GM21737 (cell line): ENCODE measurements at regions not wholly inside any gene's neighbourhood (a gene's known extent, or its start where the extent isn't known, plus 50 kb on each side); places are given as distances from the start of the nearest gene placed in this dataset.

Experiments
- ATAC-seq: cut with Tn5 transposase; IDR thresholded peaks from one replicate; pipeline ENCODE4 v1.9.1; 2021; ENCODE audit warnings: mild to moderate bottlenecking, moderate library complexity; ENCODE audit not compliant: unreplicated experiment

DNA sequence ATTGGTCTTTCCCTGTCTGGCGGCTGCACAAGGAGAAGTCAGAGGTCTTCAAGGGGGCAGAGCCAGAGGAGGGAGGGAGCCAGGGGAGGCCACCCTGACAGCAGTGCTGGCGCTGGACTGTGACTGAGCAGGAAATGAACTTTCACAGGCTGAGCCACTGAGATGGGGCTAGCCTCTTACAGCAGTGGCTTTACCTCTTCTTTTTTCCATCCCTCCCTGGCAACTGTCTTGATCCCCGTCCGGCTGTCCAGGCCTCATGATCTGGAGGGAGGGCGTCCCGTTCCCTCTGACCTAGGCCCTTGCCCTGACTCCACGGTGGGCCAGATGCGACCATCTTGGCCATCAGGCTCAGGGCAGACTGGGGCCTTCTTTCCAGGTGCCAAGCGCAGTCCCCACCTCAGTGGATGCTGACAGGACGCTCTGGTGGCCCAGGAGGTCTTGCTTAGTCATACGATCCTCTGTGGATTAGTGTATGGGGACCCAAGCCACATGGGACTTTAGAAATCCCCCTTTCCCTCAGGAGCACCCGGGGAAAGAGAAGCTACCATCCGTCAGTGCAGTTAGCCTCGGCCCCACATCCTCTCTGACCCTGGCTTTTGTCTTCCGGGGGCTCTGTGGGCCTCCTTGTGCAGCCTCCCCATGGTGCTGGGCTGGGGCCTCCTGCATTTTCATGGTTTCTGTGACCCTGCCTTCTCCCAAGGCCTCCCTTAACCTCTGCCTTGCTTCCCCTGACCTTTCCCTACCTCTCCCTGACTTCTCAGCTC lies 57.4 kb upstream of the CCDC167 start:
- peak; percentile 38 for ATAC-seq

DNA sequence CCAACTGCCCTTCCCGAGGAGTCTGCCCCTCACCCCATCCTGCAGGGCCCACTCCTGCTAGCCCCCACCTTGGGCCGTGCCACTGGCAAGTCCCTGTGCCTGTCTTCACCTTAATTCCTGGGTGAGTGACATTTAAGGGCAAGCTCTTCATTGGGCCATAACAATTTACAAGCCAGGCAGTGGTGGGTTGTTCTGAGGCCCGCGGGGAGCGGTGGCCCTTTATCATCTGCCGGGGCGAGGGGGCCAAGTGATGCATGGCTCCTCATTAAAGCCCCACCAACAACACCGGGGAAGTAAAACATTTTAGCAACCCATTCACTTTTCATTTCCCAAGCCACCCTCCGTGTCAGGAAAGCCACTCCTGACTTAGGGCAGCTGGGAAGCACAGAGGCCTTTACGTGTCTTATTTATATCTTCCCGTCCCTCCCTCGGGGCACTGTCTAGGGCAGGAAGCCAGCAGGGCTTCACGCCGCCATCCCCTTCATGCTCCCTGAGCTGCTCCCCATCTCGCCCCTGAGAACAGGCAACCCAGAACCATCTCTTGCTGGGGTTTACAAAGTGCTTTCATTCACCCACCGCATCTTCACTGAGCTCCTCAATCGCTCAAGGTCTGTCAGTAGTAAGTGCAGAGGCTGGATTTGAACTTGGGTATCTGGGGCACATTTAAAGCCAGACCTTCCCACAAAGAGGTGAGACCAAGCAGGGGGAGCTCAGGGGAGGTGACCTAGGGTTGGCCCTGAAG lies 55.5 kb upstream of the CCDC167 start:
- no peak for ATAC-seq

DNA sequence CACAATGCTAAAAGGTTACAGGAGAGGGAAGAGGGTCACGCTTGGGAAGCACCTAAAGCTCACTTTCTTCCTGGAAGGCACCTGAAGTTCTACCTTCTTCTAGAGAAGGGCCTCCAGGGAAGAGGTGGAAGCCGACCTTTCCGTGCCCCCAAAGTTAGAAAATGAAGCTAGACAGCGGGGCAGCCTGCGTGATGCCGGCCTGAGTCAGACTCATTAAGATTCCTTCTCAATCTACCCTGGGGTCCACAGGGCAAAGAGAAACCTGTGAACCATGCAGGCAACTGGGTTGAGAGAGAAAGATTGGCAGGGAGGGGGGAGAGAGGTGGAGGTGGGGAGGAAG lies 54.8 kb upstream of the CCDC167 start:
- no peak for ATAC-seq

DNA sequence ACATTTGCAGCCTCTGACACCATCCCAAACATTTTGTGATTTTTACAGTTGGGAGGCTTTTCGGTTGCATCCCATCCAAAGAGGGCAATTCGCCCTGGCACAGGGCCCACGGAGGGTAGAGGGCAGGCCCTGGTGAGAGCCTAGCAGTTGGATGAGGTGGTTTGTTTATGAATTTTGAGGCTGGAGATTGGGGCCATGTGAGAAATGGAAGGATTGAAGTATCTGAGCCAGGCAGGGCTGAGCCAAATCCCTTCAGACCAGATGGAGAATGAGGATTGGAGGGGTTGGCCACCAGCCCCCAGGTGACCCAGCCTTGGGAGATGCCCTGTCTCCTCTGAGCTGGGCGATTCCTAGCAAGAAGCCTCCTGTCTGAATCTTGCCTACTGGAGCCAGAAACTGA lies 52.6 kb upstream of the CCDC167 start:
- ATAC-seq: no peak

DNA sequence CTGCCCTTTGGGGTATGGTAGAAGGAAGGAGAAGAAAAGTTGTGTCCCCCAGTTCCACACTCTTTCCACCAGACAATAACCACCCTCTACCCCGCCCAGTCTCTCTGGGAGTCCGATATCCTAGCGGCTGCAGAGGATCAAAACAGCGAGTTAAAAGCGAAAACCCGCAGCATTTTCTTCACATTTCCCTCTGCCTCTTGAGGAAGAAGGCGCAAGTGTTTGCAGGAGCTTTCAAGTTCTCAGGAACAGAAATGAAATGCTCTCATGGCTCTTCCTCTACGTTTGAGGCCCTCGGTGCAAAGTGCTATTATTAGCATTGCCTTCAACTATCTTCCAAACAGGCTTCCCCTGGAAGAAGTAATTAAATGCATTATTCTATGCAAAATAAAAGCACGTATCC lies 52.2 kb upstream of the CCDC167 start:
- ATAC-seq: no peak

DNA sequence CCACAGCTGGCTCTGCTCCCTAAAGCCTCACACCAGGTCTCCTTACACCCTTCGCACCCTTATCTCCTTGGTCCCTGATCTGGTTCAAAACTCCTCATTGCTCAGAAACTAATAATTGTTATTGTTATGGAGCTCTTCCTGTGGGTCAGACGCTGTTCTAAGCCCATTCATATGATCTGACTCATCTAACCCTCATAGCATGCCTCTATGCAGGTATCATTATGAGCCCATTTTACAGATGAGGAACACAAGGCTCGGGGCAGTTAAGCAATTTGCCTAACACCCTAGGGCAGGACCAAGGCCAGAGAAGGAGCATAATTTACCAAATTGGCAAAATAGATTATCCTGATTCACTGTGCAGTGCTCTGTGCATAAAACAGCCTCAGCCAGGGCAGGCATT lies 51.8 kb upstream of the CCDC167 start:
- ATAC-seq: no peak

DNA sequence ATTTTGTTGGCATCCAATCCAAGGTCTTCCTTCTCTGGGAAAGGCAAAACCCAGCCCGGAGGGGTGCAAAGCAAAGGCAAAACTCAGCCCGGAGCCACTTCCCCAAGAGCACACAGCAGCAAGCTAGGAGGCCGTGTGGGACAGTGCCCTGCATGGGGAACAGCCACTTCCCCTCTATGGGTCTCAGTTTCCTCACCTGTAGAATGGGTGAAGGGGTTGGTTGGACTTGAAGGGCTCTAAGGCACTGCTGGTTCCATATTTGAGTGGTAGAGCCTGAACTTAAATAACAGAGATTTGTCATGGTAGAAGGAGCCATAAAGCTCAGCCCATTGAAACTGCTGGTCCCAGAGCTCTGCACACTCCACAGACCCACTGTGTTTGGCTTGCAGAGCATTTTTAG lies 51.3 kb upstream of the CCDC167 start:
- no peak for ATAC-seq

DNA sequence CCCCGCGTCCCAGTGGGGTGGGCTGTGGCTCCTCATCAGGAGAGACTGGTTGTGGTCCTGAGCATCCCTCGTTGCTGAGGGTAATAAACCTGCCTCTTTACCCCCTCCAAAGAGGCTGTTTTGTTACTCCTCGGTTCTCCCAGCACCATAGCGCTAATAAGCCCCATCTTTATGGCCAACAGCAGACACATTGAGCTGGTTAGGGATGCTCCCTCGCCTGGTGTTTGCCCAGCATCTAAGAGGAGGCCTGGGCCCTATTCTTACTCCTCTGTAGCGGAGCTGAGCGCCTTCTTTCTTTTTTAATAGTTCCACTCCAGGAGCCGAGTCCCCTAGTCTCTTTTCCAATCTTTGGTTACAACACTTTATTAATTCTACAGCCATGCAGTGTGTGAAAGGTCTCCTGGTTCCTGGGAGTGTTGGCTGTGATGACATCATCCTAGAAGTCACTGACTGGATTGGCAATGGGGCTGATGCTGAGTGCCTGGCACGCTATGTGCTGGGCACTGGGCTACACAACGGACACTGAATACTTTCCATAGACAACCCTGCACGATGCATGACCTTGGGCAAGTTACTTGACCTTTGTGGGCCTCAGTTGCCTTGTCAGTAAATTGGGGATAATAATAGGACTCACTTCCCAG lies 50.6 kb upstream of the CCDC167 start:
- no peak for ATAC-seq

DNA sequence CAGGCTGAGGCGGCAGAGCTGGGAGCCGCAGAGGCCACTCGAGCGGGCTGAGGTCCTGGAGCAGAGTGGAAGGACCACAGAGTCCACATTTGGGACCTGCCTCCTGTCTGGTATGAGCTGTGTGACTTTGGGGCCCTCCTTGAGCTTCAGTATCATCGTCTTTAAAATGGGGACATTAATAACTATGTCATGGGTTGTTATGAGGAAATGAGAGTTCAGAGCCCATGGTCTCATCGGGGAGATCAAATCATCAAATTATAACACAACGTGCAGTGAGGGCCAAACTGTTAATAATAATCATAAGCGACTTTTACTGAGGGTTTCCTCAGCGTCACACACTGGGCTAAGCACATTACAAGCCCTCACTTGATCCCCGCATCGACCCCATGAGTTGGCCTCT lies 49.9 kb upstream of the CCDC167 start:
- no peak for ATAC-seq
